H9 (cell line): ENCODE measurements at regions not wholly inside any gene's neighbourhood (a gene's known extent, or its start where the extent isn't known, plus 50 kb on each side); places are given as distances from the start of the nearest gene placed in this dataset.

Source experiments
- DNase-seq: peaks from one replicate; pipeline ENCODE4 v3.0.0-alpha.2; 2017
- H2AFZ ChIP-seq: one replicate; pipeline ENCODE4 v1.6.1; 2013; ENCODE audit warnings: mild to moderate bottlenecking, low read length, control low read depth, moderate library complexity
- H2AK5ac ChIP-seq: 2 replicates; pipeline ENCODE4 v1.6.1; 2013; ENCODE audit warnings: low read length, control low read depth, mixed read lengths; ENCODE audit not compliant: insufficient read length
- H2BK120ac ChIP-seq: one replicate; pipeline ENCODE4 v1.6.1; 2013; ENCODE audit warnings: low read depth, mild to moderate bottlenecking, low read length, control low read depth, inconsistent platforms; ENCODE audit not compliant: poor library complexity, severe bottlenecking
- H2BK12ac ChIP-seq: 2 replicates; pipeline ENCODE4 v1.6.1; 2013; ENCODE audit warnings: low read length, control low read depth, mixed read lengths, low read depth; ENCODE audit not compliant: insufficient read length
- H2BK15ac ChIP-seq: 2 replicates; pipeline ENCODE4 v1.6.1; 2013; ENCODE audit warnings: low read depth, low read length, control low read depth
- H2BK20ac ChIP-seq: one replicate; pipeline ENCODE4 v1.6.1; 2013; ENCODE audit warnings: low read depth, mild to moderate bottlenecking, low read length, control low read depth, inconsistent platforms; ENCODE audit not compliant: poor library complexity, severe bottlenecking
- H2BK5ac ChIP-seq: 2 replicates; pipeline ENCODE4 v1.6.1; 2013; ENCODE audit warnings: low read length, control low read depth, mixed read lengths; ENCODE audit not compliant: insufficient read length
- H3K14ac ChIP-seq: 2 replicates; pipeline ENCODE4 v1.6.1; 2013; ENCODE audit warnings: low read length, control low read depth; ENCODE audit not compliant: insufficient read depth
- H3K18ac ChIP-seq: 2 replicates; pipeline ENCODE4 v1.6.1; 2013; ENCODE audit warnings: low read depth, mild to moderate bottlenecking, mixed read lengths, low read length, control low read depth; ENCODE audit not compliant: insufficient read length
- H3K23ac ChIP-seq: 2 replicates; pipeline ENCODE4 v1.6.1; 2013; ENCODE audit warnings: low read length, control low read depth, mixed read lengths, low read depth; ENCODE audit not compliant: insufficient read length
- H3K23me2 ChIP-seq: 2 replicates; pipeline ENCODE4 v1.6.1; 2013; ENCODE audit warnings: low read depth, mild to moderate bottlenecking, mixed read lengths, low read length, control low read depth; ENCODE audit not compliant: insufficient read length, poor library complexity, severe bottlenecking
- H3K27ac ChIP-seq: 2 replicates; pipeline ENCODE4 v1.5.1; 2013; ENCODE audit warnings: low read length, control low read depth, mixed read lengths, low read depth; ENCODE audit not compliant: insufficient read length
- H3K27me3 ChIP-seq: 2 replicates; pipeline ENCODE4 v1.6.1; 2013; ENCODE audit warnings: low read length, control low read depth, inconsistent platforms; ENCODE audit not compliant: insufficient read depth
- H3K4ac ChIP-seq: 2 replicates; pipeline ENCODE4 v1.6.1; 2013; ENCODE audit warnings: low read depth, mild to moderate bottlenecking, control low read depth, inconsistent platforms, low read length, moderate library complexity
- H3K4me1 ChIP-seq: 2 replicates; pipeline ENCODE4 v1.6.1; 2013; ENCODE audit warnings: low read length, control low read depth, inconsistent platforms; ENCODE audit not compliant: insufficient read depth
- H3K4me2 ChIP-seq: 2 replicates; pipeline ENCODE4 v1.6.1; 2013; ENCODE audit warnings: low read length, control low read depth, mixed read lengths; ENCODE audit not compliant: insufficient read length, insufficient read depth
- H3K56ac ChIP-seq: 2 replicates; pipeline ENCODE4 v1.6.1; 2013; ENCODE audit warnings: low read depth, mild to moderate bottlenecking, mixed read lengths, low read length, control low read depth; ENCODE audit not compliant: insufficient read length
- H3K79me1 ChIP-seq: 2 replicates; pipeline ENCODE4 v1.6.1; 2013; ENCODE audit warnings: low read depth, mild to moderate bottlenecking, moderate library complexity, low read length, control low read depth, inconsistent platforms; ENCODE audit not compliant: insufficient read depth, poor library complexity, severe bottlenecking
- H3K79me2 ChIP-seq: 2 replicates; pipeline ENCODE4 v1.6.1; 2013; ENCODE audit warnings: low read length, control low read depth, inconsistent platforms; ENCODE audit not compliant: insufficient read depth
- H3K9ac ChIP-seq: 2 replicates; pipeline ENCODE4 v1.6.1; 2013; ENCODE audit warnings: low read length, control low read depth, mixed read lengths; ENCODE audit not compliant: insufficient read length; ENCODE audit errors: extremely low read depth
- H3K9me3 ChIP-seq: one replicate; pipeline ENCODE4 v1.6.1; 2013; ENCODE audit warnings: low read depth, low read length, inconsistent platforms; ENCODE audit not compliant: control insufficient read depth
- H3T11ph ChIP-seq: one replicate; pipeline ENCODE4 v1.6.1; 2013; ENCODE audit warnings: mild to moderate bottlenecking, low read length, control low read depth, inconsistent platforms
- H4K20me1 ChIP-seq: one replicate; pipeline ENCODE4 v1.6.1; 2013; ENCODE audit not compliant: control insufficient read depth, insufficient read length, insufficient read depth
- H4K5ac ChIP-seq: 2 replicates; pipeline ENCODE4 v1.6.1; 2013; ENCODE audit warnings: low read depth, mild to moderate bottlenecking, mixed read lengths, low read length, control low read depth; ENCODE audit not compliant: insufficient read length
- H4K8ac ChIP-seq: replicated peaks from 2 replicates; pipeline ENCODE4 v1.6.1; 2013; ENCODE audit warnings: low read length, control low read depth, mixed read lengths, low read depth; ENCODE audit not compliant: insufficient read length
- H4K91ac ChIP-seq: 2 replicates; pipeline ENCODE4 v1.6.1; 2013; ENCODE audit warnings: low read depth, mild to moderate bottlenecking, moderate library complexity, mixed read lengths, low read length, control low read depth; ENCODE audit not compliant: insufficient read length
- H3K27ac Mint-ChIP-seq, 3 experiments: 2 replicates in 2 of 3; 3 replicates in 1 of 3; pipeline ENCODE4 v1.8.0; 2020 to 2021; ENCODE audit warnings: mixed read lengths in 3 of 3, mild to moderate bottlenecking in 1 of 3, moderate library complexity in 1 of 3
- H3K27me3 Mint-ChIP-seq: 2 replicates; pipeline ENCODE4 v1.8.0; 2021; ENCODE audit warnings: low read depth, mild to moderate bottlenecking, moderate library complexity, mixed read lengths
- H3K36me3 Mint-ChIP-seq, 3 experiments: 2 replicates in 2 of 3; 3 replicates in 1 of 3; pipeline ENCODE4 v1.8.0; 2020 to 2021; ENCODE audit warnings: low read depth in 3 of 3, mixed read lengths in 3 of 3; ENCODE audit not compliant: insufficient read depth in 1 of 3
- H3K4me1 Mint-ChIP-seq, 2 experiments: 2 replicates each; pipeline ENCODE4 v1.8.0; 2020; ENCODE audit warnings: mixed read lengths in 2 of 2
- H3K4me3 Mint-ChIP-seq, 2 experiments: 2 replicates in 1 of 2; 3 replicates in 1 of 2; pipeline ENCODE4 v1.8.0; 2020 to 2021; ENCODE audit warnings: mild to moderate bottlenecking in 2 of 2, mixed read lengths in 2 of 2, moderate library complexity in 1 of 2
- H3K9me3 Mint-ChIP-seq, 2 experiments: 2 replicates in 1 of 2; 3 replicates in 1 of 2; pipeline ENCODE4 v1.8.0; 2020; ENCODE audit warnings: mild to moderate bottlenecking in 2 of 2, mixed read lengths in 2 of 2, moderate library complexity in 1 of 2
- CTCF ChIP-seq: fragments of 200-600 bp; sonication (generic); conservative IDR thresholded peaks from 3 replicates; pipeline ENCODE4 v1.8.0; 2021; ENCODE audit warnings: antibody characterized with exemption, mild to moderate bottlenecking
- whole genome bisulfite sequencing: extraction: QIAGEN DNeasy Blood & Tissue Kit; methylation state at CpG from one replicate; pipeline ENCODE4 v1.1.7; 2013; ENCODE audit warnings: missing lambda C conversion rate, low lambda C conversion rate, mixed read lengths; ENCODE audit not compliant: insufficient read length; ENCODE audit errors: extremely low coverage; 5-methylcytosine and 5-hydroxymethylcytosine counted together

- no peak overlapping the region for H2BK120ac ChIP-seq
- H3K4me1 ChIP-seq = no peaks in the 10 kb centered on the region; the same call in 1 of the 2 replicates
- H3K27ac ChIP-seq = no peak overlapping the region
- H3T11ph ChIP-seq = no peak overlapping the region
- H2BK20ac ChIP-seq = no peak overlapping the region
- H3K79me2 ChIP-seq = no peaks in the 10 kb centered on the region
- H3K14ac ChIP-seq = no peak overlapping the region
- H4K91ac ChIP-seq = no peak overlapping the region
- no peak overlapping the region for H3K27ac Mint-ChIP-seq
- peak overlapping the region; percentile 11 to 19; a peak in 1 of 5 replicates for H3K4me3 Mint-ChIP-seq
- no peak overlapping the region for H3K56ac ChIP-seq
- H3K23me2 ChIP-seq = no peaks in the 10 kb centered on the region
- no peak overlapping the region for H2AFZ ChIP-seq
- no peaks in the 10 kb centered on the region for H3K9me3 ChIP-seq
- H3K4me1 Mint-ChIP-seq = peaks cover 18 to 26% of the 10 kb centered on the region in 2 experiments
- H4K20me1 ChIP-seq = no peaks in the 10 kb centered on the region
- no peak overlapping the region for H2BK15ac ChIP-seq
- DNase-seq = peak; percentile 88
- no peak overlapping the region for H2BK5ac ChIP-seq
- no peak overlapping the region for H4K5ac ChIP-seq
- H2AK5ac ChIP-seq = no peak overlapping the region
- H3K4me2 ChIP-seq = no peak overlapping the region
- WGBS = no CpG with 5 or more reads among the region's 32 CpGs
- no peaks in the 10 kb centered on the region for H3K9me3 Mint-ChIP-seq
- peaks cover 1% of the 10 kb centered on the region; the same call in 1 of the 2 replicates for H3K27me3 Mint-ChIP-seq
- H3K36me3 Mint-ChIP-seq = no peaks in the 10 kb centered on the region
- H3K23ac ChIP-seq = no peak overlapping the region
- no peak overlapping the region for H2BK12ac ChIP-seq
- no peaks in the 10 kb centered on the region for H3K79me1 ChIP-seq
- no peaks in the 10 kb centered on the region for H3K27me3 ChIP-seq
- H4K8ac ChIP-seq = no peak overlapping the region
- peak; percentile 99 for TF ChIP-seq CTCF
- H3K4ac ChIP-seq = no peak overlapping the region
- no peak overlapping the region for H3K9ac ChIP-seq
- H3K18ac ChIP-seq = no peak overlapping the region
Observed at GRCh38 chr12:13278249-13278787, 81.8 kb downstream of the EMP1 start.
